ENCODE measurements at regions not wholly inside any gene's neighbourhood (a gene's known extent, or its start where the extent isn't known, plus 50 kb on each side); places are given as distances from the start of the nearest gene placed in this dataset.

DNA sequence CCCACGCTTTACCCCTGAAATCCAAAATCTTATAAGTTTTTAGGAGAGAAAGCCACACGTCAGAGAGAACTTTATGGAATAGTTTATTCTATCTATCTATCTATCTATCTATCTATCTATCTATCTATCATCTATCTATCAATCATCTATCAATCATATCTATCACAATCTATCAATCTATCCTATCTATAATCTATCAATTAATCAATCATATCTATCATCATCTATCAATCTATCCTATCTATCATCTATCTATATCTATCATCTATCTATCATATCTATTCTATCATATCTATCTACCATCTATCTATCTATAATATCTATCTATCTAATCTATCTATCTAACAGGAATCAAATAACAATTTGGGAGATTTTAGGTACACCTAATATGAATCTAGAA is 115.1 kb downstream of the FGF9 start:
- TF ChIP-seq POLR2A (IDR thresholded peaks at IDR 0.05): no peak
- TF ChIP-seq CTCF (IDR thresholded peaks at IDR 0.05): no peak

All from lower leg skin (tissue), 3 donors.